ENCODE measurements at regions not wholly inside any gene's neighbourhood (a gene's known extent, or its start where the extent isn't known, plus 50 kb on each side); places are given as distances from the start of the nearest gene placed in this dataset.

GRCh38 chr2:8542381-8543059 is 139.3 kb upstream of the ID2 start:
- Histone ChIP-seq H3K4me3 (no peak overlapping the region), H3K9me3 (replicated peaks in 1 of 3) (no peaks in the 10 kb centered on the region), H3K27me3 (no peaks in the 10 kb centered on the region), H3K36me3 (replicated peaks in 1 of 2) (no peaks in the 10 kb centered on the region), H3K4me1 (replicated peaks in 1 of 2) (peaks cover 0 to 55% of the 10 kb centered on the region in 2 donors), H3K27ac (peak overlapping the region in 2 of 5 donors; percentile 78 to 93)
- TF ChIP-seq POLR2A (IDR thresholded peaks at IDR 0.05) = no peak
- TF ChIP-seq, protein P1, sequence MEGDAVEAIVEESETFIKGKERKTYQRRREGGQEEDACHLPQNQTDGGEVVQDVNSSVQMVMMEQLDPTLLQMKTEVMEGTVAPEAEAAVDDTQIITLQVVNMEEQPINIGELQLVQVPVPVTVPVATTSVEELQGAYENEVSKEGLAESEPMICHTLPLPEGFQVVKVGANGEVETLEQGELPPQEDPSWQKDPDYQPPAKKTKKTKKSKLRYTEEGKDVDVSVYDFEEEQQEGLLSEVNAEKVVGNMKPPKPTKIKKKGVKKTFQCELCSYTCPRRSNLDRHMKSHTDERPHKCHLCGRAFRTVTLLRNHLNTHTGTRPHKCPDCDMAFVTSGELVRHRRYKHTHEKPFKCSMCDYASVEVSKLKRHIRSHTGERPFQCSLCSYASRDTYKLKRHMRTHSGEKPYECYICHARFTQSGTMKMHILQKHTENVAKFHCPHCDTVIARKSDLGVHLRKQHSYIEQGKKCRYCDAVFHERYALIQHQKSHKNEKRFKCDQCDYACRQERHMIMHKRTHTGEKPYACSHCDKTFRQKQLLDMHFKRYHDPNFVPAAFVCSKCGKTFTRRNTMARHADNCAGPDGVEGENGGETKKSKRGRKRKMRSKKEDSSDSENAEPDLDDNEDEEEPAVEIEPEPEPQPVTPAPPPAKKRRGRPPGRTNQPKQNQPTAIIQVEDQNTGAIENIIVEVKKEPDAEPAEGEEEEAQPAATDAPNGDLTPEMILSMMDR (IDR thresholded peaks at IDR 0.05) = no peak
- intact Hi-C loops (cut with DNase I) = no loop called here
- 88 to 94% (median 92%) methylated on average over 5 of the region's 5 CpGs for WGBS, 4 donors
- peak in 2 of 7 donors; percentile 9 to 34 for DNase-seq

DNA sequence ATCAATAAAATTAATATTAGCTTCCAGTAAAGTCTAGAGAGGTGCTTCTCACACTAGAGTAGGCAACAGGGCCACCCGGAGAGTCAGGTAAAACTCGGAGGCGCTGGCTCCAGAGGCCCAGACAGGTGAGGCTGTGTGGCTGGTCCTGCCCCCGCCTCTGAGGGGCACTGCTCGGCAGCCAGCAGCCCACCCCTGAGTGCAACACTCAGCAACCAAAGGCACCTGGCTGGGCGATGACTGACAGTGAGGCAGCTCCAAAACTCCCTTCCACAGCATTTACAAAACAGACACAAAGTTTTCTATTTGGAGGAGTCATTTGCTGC is 138.8 kb upstream of the ID2 start:
- TF ChIP-seq POLR2A (IDR thresholded peaks at IDR 0.05) = no peak
- TF ChIP-seq, protein P1 (IDR thresholded peaks at IDR 0.05) = no peak
- no peaks in the 10 kb centered on the region for H3K27me3 ChIP-seq
- H3K9me3 ChIP-seq (replicated peaks in 1 of 3) = no peaks in the 10 kb centered on the region
- peak overlapping the region in 4 of 5 donors; percentile 43 to 93 (median 69) for H3K27ac ChIP-seq
- intact Hi-C loops (cut with DNase I) = no loop called here
- H3K4me3 ChIP-seq = no peak overlapping the region
- WGBS, 4 donors = 88 to 94% (median 89%) methylated on average over 6 of the region's 6 CpGs; no CpG with 5 or more reads in 1 of the 4 donors
- peaks cover 0 to 50% of the 10 kb centered on the region in 2 donors for H3K4me1 ChIP-seq (replicated peaks in 1 of 2)
- no peaks in the 10 kb centered on the region for H3K36me3 ChIP-seq (replicated peaks in 1 of 2)
- DNase-seq = peak in 2 of 7 donors; percentile 16 to 50

- Histone ChIP-seq H3K36me3 (replicated peaks in 1 of 2) (no peaks in the 10 kb centered on the region), H3K27ac (peak overlapping the region in 4 of 5 donors; percentile 60 to 93 (median 70)), H3K27me3 (no peaks in the 10 kb centered on the region), H3K4me1 (replicated peaks in 1 of 2) (peaks cover 0 to 44% of the 10 kb centered on the region in 2 donors), H3K4me3 (no peak overlapping the region), H3K9me3 (replicated peaks in 1 of 3) (no peaks in the 10 kb centered on the region)
- 54 to 71% (median 60%) methylated on average over 11 to 29 of the region's 29 CpGs for WGBS, 4 donors
- DNase-seq = peak; percentile 32 to 87 (median 72)
- intact Hi-C loops (cut with DNase I) = no loop called here
- TF ChIP-seq, protein P1 (IDR thresholded peaks at IDR 0.05) = peak in 1 of 6 experiments; percentile 7
- TF ChIP-seq POLR2A (IDR thresholded peaks at IDR 0.05) = peak in 1 of 2 donors; percentile 35
These were observed 138.3 kb upstream of the ID2 start for GRCh38 chr2:8543383-8544170.

- Histone ChIP-seq H3K9me3 (replicated peaks in 1 of 3) (no peaks in the 10 kb centered on the region), H3K4me1 (replicated peaks in 1 of 2) (peaks cover 0 to 37% of the 10 kb centered on the region in 2 donors), H3K27ac (peak overlapping the region in 4 of 5 donors; percentile 60 to 93 (median 70)), H3K27me3 (no peaks in the 10 kb centered on the region), H3K4me3 (no peak overlapping the region), H3K36me3 (replicated peaks in 1 of 2) (no peaks in the 10 kb centered on the region)
- peak in 1 of 7 donors; percentile 7 for DNase-seq
- WGBS, 4 donors = 79 to 87% (median 82%) methylated on average over 9 to 15 of the region's 15 CpGs
- intact Hi-C loops (cut with DNase I) = no loop called here
- TF ChIP-seq, protein P1 (IDR thresholded peaks at IDR 0.05) = no peak
- no peak for TF ChIP-seq POLR2A (IDR thresholded peaks at IDR 0.05)
These were observed 137.6 kb upstream of the ID2 start for GRCh38 chr2:8544171-8544785.

Data from adrenal gland (tissue), 9 donors.